Neuronal stem cell (in vitro differentiated cells): ENCODE measurements at regions not wholly inside any gene's neighbourhood (a gene's known extent, or its start where the extent isn't known, plus 50 kb on each side); places are given as distances from the start of the nearest gene placed in this dataset.

Experiments
- DNase-seq: peaks from one replicate; pipeline ENCODE4 v3.0.0-alpha.2; 2013; ENCODE audit warnings: low spot score
- H2AFZ ChIP-seq: one replicate; pipeline ENCODE4 v1.6.1; 2013; ENCODE audit warnings: mild to moderate bottlenecking, low read length, inconsistent platforms
- H2AK5ac ChIP-seq: 2 replicates; pipeline ENCODE4 v1.6.1; 2013; ENCODE audit warnings: low read depth, mild to moderate bottlenecking, inconsistent platforms, low read length, moderate library complexity, mixed read lengths
- H2BK120ac ChIP-seq: 2 replicates; pipeline ENCODE4 v1.6.1; 2013; ENCODE audit warnings: low read depth, mild to moderate bottlenecking, inconsistent platforms, low read length, moderate library complexity, mixed read lengths
- H2BK12ac ChIP-seq: one replicate; pipeline ENCODE4 v1.6.1; 2013; ENCODE audit warnings: low read length, inconsistent platforms
- H2BK15ac ChIP-seq: 2 replicates; pipeline ENCODE4 v1.6.1; 2013; ENCODE audit warnings: mild to moderate bottlenecking, low read length, inconsistent platforms, mixed read lengths
- H2BK5ac ChIP-seq: one replicate; pipeline ENCODE4 v1.6.1; 2013; ENCODE audit warnings: inconsistent platforms, mild to moderate bottlenecking, low read length, moderate library complexity
- H3K14ac ChIP-seq: one replicate; pipeline ENCODE4 v1.6.1; 2013; ENCODE audit warnings: low read length, inconsistent platforms
- H3K18ac ChIP-seq: 2 replicates; pipeline ENCODE4 v1.6.1; 2013; ENCODE audit warnings: low read length, inconsistent platforms
- H3K23ac ChIP-seq: 2 replicates; pipeline ENCODE4 v1.6.1; 2013; ENCODE audit warnings: low read depth, mild to moderate bottlenecking, mixed read lengths, low read length, inconsistent platforms; ENCODE audit not compliant: poor library complexity
- H3K27ac ChIP-seq: replicated peaks from 3 replicates; pipeline ENCODE4 v1.5.1; 2013; ENCODE audit warnings: low read length, inconsistent platforms
- H3K27me3 ChIP-seq, 3 experiments: 2 replicates each; pipeline ENCODE4 v1.6.1; 2013; ENCODE audit warnings: low read length in 3 of 3, mild to moderate bottlenecking in 2 of 3, inconsistent platforms in 1 of 3, low read depth in 1 of 3, mixed read lengths in 1 of 3, moderate library complexity in 1 of 3; ENCODE audit not compliant: control insufficient read depth in 3 of 3, insufficient read depth in 3 of 3
- H3K36me3 ChIP-seq, 2 donors: replicated peaks in 1 of 2; 2 replicates each; pipeline ENCODE4 v1.6.1; 2013; ENCODE audit warnings: low read length in 2 of 2; ENCODE audit not compliant: control insufficient read depth in 2 of 2, insufficient read depth in 2 of 2
- H3K4ac ChIP-seq: 2 replicates; pipeline ENCODE4 v1.6.1; 2013; ENCODE audit warnings: inconsistent platforms, mild to moderate bottlenecking, low read length, moderate library complexity
- H3K4me1 ChIP-seq, 2 donors: 1 replicate in 1 of 2; 2 replicates in 1 of 2; pipeline ENCODE4 v1.6.1; 2013; ENCODE audit warnings: low read length in 2 of 2, low read depth in 1 of 2; ENCODE audit not compliant: control insufficient read depth in 2 of 2, insufficient read depth in 1 of 2
- H3K4me2 ChIP-seq: one replicate; pipeline ENCODE4 v1.6.1; 2013; ENCODE audit warnings: mild to moderate bottlenecking, low read length, inconsistent platforms; ENCODE audit not compliant: insufficient read depth, poor library complexity, severe bottlenecking
- H3K4me3 ChIP-seq, 2 donors: 2 replicates each; pipeline ENCODE4 v1.5.1; 2013; ENCODE audit warnings: low read length in 2 of 2, mild to moderate bottlenecking in 2 of 2, inconsistent platforms in 1 of 2, moderate library complexity in 1 of 2
- H3K79me1 ChIP-seq: one replicate; pipeline ENCODE4 v1.6.1; 2013; ENCODE audit warnings: low read depth, mild to moderate bottlenecking, inconsistent platforms, low read length, moderate library complexity
- H3K9ac ChIP-seq: one replicate; pipeline ENCODE4 v1.6.1; 2013; ENCODE audit warnings: mild to moderate bottlenecking, low read depth, low read length, inconsistent platforms; ENCODE audit not compliant: poor library complexity
- H3K9me3 ChIP-seq, 2 donors: replicated peaks in 1 of 2; 2 replicates each; pipeline versions ENCODE3 to v1.6.1; 2013; ENCODE audit warnings: low read length in 2 of 2, mild to moderate bottlenecking in 2 of 2, inconsistent platforms in 1 of 2, low read depth in 1 of 2, mixed read lengths in 1 of 2, moderate library complexity in 1 of 2; ENCODE audit not compliant: control insufficient read depth in 2 of 2, insufficient read depth in 1 of 2
- H4K8ac ChIP-seq: one replicate; pipeline ENCODE4 v1.6.1; 2013; ENCODE audit warnings: low read depth, mild to moderate bottlenecking, inconsistent platforms, low read length, moderate library complexity
- H4K91ac ChIP-seq: one replicate; pipeline ENCODE4 v1.6.1; 2013; ENCODE audit warnings: low read length, low read depth, mild to moderate bottlenecking, inconsistent platforms; ENCODE audit not compliant: poor library complexity
- WGBS, 2 donors: extraction: QIAGEN DNeasy Blood & Tissue Kit; methylation state at CpG; one replicate each; pipeline ENCODE4 v1.1.7; 2013; ENCODE audit warnings: missing lambda C conversion rate in 2 of 2, mixed read lengths in 1 of 2; ENCODE audit not compliant: insufficient read length in 2 of 2, insufficient replicate concordance in 1 of 2; ENCODE audit errors: extremely low coverage in 2 of 2; 5-methylcytosine and 5-hydroxymethylcytosine counted together

DNA sequence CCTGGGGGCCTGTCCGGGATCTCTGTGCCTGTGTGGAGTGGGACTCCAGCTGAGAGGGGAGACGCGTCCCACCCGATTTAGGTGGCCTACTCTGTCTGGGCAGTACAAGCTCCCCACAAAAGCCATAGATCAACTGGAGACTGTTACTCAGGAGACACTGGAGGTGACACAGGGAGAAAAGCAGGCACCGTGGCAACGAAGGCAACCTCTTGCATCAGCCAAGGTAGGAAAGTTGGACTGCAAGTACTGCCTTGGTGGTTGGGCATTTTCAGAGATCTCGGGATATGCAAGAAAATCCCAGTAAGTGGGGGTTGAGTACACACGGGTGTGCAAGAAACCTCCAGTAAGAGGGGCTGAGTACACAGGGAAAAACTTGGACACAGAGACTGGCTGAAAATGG lies 1060.0 kb upstream of the MIR17HG start:
- H4K91ac ChIP-seq: no peak overlapping the region
- H2BK5ac ChIP-seq: no peak overlapping the region
- no peak overlapping the region for H3K14ac ChIP-seq
- no peak overlapping the region for H3K4me2 ChIP-seq
- no peak overlapping the region for H2BK120ac ChIP-seq
- no peaks in the 10 kb centered on the region for H3K9me3 ChIP-seq
- H4K8ac ChIP-seq: no peak overlapping the region
- no peaks in the 10 kb centered on the region for H3K79me1 ChIP-seq
- no peaks in the 10 kb centered on the region for H3K27me3 ChIP-seq
- H2BK15ac ChIP-seq: no peak overlapping the region
- H2AFZ ChIP-seq: peak overlapping the region; percentile 20
- H3K23ac ChIP-seq: no peak overlapping the region
- no peak for DNase-seq
- no peak overlapping the region for H3K4ac ChIP-seq
- no peak overlapping the region for H3K18ac ChIP-seq
- no peak overlapping the region for H3K9ac ChIP-seq
- no CpG with 5 or more reads among the region's 8 CpGs for WGBS, 2 donors
- H3K4me3 ChIP-seq: no peak overlapping the region
- H2AK5ac ChIP-seq: no peak overlapping the region
- no peak overlapping the region for H3K27ac ChIP-seq
- no peak overlapping the region for H2BK12ac ChIP-seq
- no peaks in the 10 kb centered on the region for H3K36me3 ChIP-seq
- no peaks in the 10 kb centered on the region for H3K4me1 ChIP-seq

DNA sequence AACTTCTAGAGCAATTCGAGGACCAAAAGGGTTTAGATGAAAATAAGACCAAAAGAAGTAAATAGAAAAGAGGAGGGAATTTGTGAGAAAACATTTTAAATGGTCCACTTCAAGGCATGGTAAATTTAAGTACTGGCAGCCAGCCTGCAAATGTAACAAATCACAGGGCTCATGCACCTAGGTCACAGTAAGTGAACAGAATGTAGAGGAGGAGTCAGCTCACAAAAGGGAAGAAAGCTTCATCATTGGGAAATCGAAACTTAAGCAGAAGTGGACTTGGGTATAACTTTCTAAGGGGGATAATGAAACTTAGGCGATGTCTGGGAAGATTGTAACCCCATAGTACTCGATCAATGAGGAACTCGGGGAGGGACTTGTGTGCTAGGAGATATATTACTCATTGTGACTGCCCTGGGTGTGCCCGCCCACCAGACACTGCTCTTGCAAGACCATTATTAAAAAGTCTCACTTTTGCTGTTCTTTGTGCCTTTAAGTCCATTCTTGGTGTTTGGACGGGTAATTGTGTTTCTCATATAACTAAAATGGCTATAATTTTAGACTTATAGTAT lies 1053.6 kb upstream of the MIR17HG start:
- Histone ChIP-seq H3K23ac (no peak overlapping the region), H3K4me3 (no peak overlapping the region), H3K9me3 (no peaks in the 10 kb centered on the region), H3K9ac (no peak overlapping the region), H3K4ac (no peak overlapping the region), H3K14ac (no peak overlapping the region), H2BK15ac (no peak overlapping the region), H3K79me1 (no peaks in the 10 kb centered on the region), H2BK120ac (no peak overlapping the region), H2AK5ac (no peak overlapping the region), H3K27me3 (no peaks in the 10 kb centered on the region), H3K27ac (no peak overlapping the region), H3K36me3 (no peaks in the 10 kb centered on the region), H4K8ac (no peak overlapping the region), H3K4me1 (no peaks in the 10 kb centered on the region), H3K4me2 (no peak overlapping the region), H2BK12ac (no peak overlapping the region), H2BK5ac (no peak overlapping the region), H3K18ac (no peak overlapping the region), H2AFZ (no peak overlapping the region), H4K91ac (no peak overlapping the region)
- no CpG with 5 or more reads among the region's 7 CpGs for WGBS, 2 donors
- DNase-seq: no peak

DNA sequence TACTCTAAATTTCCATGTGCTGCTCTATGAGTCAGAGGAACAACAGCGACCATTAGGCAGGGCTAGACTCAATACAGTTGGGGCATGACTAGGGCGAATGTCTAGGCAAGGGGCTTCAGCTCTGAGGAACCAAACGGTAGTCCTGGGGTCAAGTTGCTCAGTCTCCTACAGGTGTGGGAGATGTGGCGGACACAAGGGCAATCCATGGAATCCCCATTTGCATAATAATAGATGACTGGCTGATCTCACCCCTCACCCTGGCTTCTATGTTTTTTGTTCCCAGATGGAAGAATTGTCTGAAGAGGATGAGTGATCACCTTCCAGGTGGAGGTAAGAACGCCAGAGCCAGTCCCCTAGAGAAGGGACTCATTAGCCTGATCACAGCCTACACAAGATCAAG lies 1048.2 kb upstream of the MIR17HG start:
- Histone ChIP-seq H2BK15ac (no peak overlapping the region), H3K36me3 (no peaks in the 10 kb centered on the region), H2BK120ac (no peak overlapping the region), H3K4me1 (no peaks in the 10 kb centered on the region), H3K79me1 (no peaks in the 10 kb centered on the region), H3K4me3 (no peak overlapping the region), H4K91ac (no peak overlapping the region), H4K8ac (no peak overlapping the region), H2BK5ac (no peak overlapping the region), H2BK12ac (no peak overlapping the region), H3K4ac (no peak overlapping the region), H3K23ac (no peak overlapping the region), H3K27ac (no peak overlapping the region), H3K27me3 (no peaks in the 10 kb centered on the region), H3K18ac (no peak overlapping the region), H2AFZ (no peak overlapping the region), H3K9me3 (no peaks in the 10 kb centered on the region), H3K14ac (no peak overlapping the region), H3K4me2 (no peak overlapping the region), H3K9ac (no peak overlapping the region), H2AK5ac (no peak overlapping the region)
- DNase-seq: no peak
- WGBS, 2 donors: no CpG with 5 or more reads among the region's 5 CpGs

DNA sequence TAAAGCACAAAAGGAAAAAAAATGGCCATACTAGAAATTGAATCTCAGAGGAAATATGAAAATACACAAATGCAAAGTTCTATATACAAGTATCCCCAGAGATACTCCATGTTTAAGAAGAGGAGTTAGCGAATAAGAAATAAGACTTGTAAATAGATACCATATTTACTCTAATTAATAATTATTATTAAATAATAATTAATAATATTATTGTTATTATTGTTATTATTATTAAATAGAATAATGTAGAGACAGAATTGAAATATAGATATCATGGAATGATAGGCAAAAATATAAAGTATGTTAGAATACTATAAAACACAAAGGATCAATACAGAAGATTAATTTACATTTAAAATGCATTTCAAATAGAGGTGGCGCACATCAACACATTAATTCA lies 1047.5 kb upstream of the MIR17HG start:
- no peak overlapping the region for H4K91ac ChIP-seq
- H2BK15ac ChIP-seq: no peak overlapping the region
- no peak overlapping the region for H4K8ac ChIP-seq
- H3K27ac ChIP-seq: no peak overlapping the region
- H3K4ac ChIP-seq: no peak overlapping the region
- WGBS, 2 donors: no CpG with 5 or more reads among the region's 2 CpGs
- H3K23ac ChIP-seq: no peak overlapping the region
- H2BK120ac ChIP-seq: no peak overlapping the region
- H3K9ac ChIP-seq: no peak overlapping the region
- no peak overlapping the region for H3K18ac ChIP-seq
- no peak overlapping the region for H3K14ac ChIP-seq
- no peaks in the 10 kb centered on the region for H3K4me1 ChIP-seq
- no peaks in the 10 kb centered on the region for H3K79me1 ChIP-seq
- no peaks in the 10 kb centered on the region for H3K36me3 ChIP-seq
- H2BK12ac ChIP-seq: no peak overlapping the region
- H2AK5ac ChIP-seq: no peak overlapping the region
- H2AFZ ChIP-seq: no peak overlapping the region
- no peak for DNase-seq
- H3K9me3 ChIP-seq: no peaks in the 10 kb centered on the region
- no peak overlapping the region for H2BK5ac ChIP-seq
- no peaks in the 10 kb centered on the region for H3K27me3 ChIP-seq
- H3K4me3 ChIP-seq: no peak overlapping the region
- H3K4me2 ChIP-seq: no peak overlapping the region
